GM21360 (cell line): ENCODE measurements at regions not wholly inside any gene's neighbourhood (a gene's known extent, or its start where the extent isn't known, plus 50 kb on each side); places are given as distances from the start of the nearest gene placed in this dataset.
"Not testable (repeated sequence)": the region's sequence is repeated elsewhere in the genome, so short reads cannot be mapped to it uniquely, and the experiment has no call there.

ENCODE experiments used
- ATAC-seq: cut with Tn5 transposase; IDR thresholded peaks from one replicate; pipeline ENCODE4 v1.9.1; 2021; ENCODE audit warnings: mild to moderate bottlenecking, moderate library complexity; ENCODE audit not compliant: unreplicated experiment

DNA sequence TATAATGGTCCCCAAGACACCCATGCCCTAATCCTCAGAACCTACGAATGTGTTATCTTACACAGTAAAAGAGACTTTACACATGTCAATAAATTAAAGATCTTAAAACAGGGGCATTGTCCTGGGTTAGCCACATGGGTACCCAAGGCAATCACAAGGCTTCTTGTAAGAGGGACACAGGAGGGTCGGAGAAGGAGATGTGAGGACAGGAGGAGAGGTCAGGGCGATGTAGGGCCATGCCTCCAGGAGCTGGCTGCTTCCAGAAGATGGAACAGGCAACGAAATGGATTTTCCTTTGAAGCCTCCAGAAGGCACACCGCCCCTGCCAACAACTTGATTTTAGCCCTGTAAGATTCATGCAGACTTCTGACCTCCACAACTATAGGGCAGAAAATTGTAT, 262.7 kb downstream of the MEX3B start:
- no peak for ATAC-seq

DNA sequence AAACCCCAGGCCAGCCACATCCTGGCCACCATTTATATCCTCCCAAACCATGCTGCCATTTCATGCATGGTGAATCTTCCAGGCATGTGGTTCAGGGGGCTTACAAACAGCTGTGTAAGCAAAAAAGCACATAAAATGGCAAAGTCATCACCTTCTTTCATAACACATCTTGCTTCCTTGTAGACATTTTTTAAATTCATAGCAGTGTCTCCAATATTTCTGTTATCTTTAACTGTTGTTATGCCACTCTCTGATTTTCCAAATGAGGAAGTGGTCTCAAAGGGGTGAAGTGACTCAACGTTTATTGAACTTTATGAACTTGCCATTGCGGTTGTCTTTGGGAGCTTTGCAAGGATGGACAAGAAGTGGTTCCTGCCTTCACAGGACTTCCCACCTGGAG, 264.4 kb downstream of the MEX3B start:
- no peak for ATAC-seq

DNA sequence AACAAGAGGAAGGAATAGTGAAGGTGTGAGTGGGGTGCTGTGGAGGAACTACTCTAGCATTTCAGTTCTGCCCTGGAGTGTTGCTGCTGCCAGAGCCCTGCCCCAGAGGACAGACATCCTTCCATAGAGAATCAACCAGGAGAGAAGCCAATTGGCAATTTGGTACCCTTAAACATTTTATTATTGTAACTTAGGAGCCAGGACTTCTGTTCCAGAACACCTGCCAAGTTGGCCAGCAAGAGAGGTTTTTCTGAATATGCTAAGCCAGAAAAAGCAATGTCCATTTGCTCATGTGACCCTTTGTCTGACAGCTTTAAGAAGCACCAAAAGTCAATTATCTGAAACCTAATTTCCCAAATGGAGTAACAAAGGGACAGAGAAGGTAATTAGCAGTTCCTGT, 264.9 kb downstream of the MEX3B start:
- no peak for ATAC-seq

DNA sequence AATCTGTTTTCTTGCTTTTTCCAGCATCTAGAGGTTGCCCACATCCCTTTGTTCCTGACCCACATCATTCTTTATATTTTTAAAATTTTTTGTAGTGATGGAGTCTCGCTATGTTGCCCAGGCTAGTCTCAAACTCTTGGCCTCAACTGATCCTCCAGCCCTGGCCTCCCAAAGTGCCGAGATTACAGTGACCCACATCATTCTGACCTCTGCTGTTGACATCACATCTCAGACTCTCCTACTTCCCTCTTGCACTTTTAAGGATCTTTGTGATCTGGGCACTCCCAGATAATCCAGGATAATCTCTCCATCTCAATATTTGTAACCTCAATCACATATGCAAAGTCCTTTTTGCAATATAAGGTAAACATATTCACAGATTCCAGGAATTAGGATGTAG, 266.6 kb downstream of the MEX3B start:
- no peak for ATAC-seq

DNA sequence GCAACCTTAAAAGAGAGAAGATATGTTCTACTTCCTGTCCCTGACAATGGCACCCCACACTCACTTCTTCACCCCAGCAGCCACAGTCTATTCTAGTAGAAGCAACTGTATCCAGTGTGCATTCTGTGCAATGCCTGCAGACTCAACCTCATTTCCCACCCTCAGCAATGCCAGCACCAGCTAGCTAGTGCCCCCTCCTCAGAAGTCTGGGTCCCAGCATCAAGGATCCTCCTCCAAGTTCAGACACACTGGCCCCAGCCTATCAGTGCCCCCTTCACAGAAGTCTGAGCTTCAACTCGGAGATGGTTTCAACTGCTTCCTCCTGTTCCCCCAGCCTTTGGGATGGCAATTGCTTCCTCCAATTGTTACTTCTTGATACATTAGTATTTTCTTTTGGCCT, 268.3 kb downstream of the MEX3B start:
- ATAC-seq: no peak

DNA sequence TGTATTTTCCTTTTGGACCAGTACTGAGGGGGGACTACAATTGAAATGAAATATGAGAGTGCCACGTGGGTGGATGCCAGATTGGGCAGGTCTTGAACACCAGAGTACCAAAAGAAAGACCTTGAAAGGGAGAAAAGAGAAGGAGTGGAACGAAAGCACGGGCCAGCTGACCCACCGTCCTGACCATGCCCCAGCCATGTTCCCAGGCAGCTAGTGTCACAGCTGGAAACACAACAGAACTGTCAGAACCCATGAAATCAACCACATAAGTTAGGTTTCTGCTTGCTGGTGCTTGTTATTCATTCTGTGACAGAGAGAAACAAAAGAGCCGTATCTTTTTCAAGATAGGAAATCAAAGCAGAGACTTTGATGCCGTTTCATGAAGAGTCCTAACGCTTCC, 268.8 kb downstream of the MEX3B start:
- no peak for ATAC-seq

DNA sequence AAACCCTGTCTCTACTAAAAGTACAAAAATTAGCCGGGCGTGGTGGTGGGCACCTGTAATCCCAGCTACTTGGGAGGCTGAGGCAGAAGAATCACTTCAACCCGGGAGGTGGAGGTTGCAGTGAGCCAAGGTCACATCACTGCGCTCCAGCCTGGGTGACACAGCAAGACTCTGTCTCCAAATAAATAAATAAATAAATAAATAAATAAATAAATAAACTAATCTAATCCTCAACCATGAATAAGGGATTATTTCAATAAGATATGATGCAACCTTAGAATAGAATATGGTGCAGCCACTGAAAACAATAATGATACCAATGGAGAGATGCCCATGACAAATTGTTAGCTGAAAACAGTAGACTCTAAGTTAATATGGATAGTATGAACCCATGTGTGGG, 270.0 kb downstream of the MEX3B start:
- not testable (repeated sequence) for ATAC-seq

DNA sequence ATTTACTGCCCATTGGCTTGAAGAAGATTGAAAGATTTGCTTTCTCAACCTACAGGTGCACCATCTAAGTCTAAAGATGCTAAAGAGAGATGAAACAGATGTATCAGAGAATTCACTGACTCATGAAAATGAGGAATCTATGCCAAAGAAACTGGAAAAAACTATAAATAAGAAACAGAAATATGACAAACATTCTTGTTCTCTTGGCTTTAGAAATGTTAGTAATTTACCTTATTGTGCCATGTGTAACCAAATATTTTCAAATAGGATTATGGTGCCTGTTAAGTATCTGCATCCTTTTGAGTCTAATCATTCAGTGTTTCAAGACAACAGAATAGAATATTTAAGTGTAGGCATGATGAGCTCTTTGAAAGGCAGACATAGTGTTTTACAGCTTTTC, 271.5 kb downstream of the MEX3B start:
- no peak for ATAC-seq

DNA sequence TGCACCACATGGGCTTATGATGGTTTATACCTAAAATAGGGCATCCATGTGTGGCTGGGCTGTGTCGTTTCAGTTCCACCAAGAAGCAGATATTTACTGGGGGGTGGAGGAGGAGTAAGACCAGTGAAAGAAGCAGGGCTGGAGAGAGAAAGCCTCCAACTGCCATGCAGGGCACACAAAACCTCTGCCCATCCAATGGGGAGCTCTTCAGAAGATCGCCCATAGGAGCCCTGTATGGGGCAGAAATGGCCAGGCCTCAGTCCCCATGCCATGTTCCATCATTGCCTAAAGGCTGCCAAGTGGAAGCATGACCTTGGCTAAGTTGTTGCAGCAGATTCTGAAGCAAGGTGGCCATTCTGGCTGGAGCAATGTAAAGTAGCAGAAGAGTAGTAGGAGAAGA, 277.0 kb downstream of the MEX3B start:
- ATAC-seq: no peak

DNA sequence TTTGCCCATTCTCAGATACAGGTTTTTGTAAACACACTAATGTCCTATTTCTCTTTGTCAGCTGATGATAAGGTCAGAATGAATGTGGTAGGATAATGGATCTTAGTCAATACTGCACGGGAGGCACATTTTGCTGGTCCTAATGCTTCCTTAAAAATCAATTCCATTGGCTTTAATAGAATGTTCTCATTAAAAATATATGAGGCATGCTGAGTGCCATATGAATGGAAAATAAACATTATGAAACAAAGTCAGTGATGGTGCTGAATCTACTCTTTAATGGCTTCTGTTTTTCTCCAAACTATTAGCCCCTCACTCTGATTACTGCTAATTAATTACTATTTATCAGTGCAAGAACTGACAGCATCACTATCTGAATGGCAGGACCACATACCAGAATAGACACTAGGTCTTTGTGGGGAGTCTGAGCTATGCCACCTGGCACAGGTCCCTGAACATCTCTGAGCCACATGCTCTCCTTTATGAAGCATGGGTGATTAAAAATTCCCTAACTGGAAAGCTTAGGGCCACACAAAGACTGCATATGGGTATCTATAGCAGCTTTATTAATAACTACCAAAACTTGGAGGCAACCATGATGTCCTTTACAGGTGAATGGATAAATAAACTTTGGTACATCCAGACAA, 278.9 kb downstream of the MEX3B start:
- no peak for ATAC-seq

DNA sequence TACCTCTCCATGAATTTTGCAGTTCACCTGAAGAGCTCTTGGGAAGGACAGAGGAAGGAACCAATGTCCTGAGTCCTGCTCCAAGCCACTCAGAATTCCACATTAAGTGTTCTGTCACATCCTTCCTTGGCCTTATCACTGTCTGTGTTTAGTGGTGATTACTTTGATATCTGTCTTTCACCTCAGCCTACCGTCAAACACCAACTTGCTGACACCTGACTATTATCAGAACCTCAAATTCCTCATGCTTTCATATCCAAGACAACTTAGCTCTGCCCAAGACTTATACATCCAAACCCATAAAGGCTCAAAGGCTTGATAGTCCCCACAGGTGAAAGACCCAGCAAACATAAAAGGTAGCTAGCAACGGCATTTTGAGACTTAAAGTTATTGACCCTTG, 280.0 kb downstream of the MEX3B start:
- ATAC-seq: no peak

DNA sequence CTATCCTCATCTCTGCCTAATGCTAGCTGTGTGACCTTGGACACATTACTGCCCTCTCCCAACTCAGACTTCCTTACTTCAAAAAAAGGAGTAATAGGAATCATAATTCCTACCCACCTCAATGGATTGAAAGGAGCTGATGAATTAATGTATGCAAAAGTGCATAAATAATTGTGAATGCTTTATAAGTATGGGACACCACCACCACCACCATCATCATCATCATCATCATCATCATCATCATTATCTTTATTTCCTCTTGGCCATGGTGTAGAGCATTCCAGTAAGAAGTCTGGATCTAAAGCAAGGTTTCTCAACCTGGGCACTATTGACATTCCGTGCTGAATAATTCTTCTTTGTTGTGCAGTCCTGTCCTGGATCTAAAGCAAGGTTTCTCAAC, 282.5 kb downstream of the MEX3B start:
- ATAC-seq: no peak

DNA sequence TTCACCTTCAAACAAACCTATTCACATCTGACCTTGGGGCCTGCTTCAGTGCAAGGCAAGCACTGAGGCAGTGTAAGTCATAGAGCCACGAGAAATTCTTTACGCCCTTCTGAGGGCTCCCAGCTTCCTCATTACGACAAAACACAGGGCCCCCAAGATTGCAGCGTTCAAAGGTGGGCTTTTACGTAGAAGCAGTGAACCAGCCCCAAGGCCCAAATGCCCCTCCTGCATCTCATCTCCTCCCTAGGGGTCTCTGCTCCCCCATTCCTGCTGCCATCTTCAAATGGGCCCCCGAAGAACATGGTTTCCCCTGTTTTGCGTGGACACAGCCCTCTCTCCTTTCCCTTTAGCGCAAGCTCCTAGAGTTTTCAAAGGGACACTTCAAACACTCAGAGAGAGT, 285.1 kb downstream of the MEX3B start:
- ATAC-seq: no peak

DNA sequence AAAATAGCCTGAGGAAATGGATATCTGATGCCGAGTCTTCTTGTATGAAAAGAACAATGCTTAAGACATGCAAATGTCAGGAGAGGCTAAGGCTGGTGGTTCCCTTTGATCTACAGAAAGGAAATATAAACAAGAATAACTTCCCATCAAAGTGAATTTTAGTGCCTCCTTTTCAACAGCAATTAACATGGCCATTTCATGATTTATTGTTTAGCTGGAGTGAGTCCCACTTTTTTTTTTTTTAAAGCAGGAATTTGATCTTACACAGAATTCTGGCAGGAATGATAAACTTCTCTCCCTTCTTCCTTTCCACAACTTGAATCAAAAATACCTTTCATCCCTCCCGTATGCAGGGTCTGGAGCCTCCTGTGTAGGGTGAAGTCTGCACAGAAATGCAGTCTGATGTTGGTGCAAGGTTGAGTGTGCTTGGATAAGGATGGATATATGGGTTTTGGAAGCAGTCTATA, 287.0 kb downstream of the MEX3B start:
- no peak for ATAC-seq

DNA sequence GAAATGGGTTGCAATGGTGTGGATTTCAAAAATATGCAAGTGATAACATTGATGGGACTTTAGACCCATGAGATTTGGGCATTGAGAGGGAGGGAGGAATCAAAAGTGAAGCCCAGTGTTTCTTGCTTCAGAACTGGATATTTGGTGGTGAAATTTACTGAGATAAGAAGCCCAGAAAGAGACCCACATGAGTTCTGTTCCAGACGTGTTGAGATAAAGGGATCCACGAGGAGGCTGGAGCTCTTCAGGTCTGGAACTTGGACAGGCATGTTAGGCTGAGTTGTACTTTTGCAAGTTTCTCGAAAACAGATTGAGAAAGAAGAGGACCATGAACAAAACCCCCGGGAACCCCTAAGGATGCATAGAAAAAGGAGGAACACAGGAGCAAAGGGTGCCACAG, 290.2 kb downstream of the MEX3B start:
- ATAC-seq: no peak

DNA sequence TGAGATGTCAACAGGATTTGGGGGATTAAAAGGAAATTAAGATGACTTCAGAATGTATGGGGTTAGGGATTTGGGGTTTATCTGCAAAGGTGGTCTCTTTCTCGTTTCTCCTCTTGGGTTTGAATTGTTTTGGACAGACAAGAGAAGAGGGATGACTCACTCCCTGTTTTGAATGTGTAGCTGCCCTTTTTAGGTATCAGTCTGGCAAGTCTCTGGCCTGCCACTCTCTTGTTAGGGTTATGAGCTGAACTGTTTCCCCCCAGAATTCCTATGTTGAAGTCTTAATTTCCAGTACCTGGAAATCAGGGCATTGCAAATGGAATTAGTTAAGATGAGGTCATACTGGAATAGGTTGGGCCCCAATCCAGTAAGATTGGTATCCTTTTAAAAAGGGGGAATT, 291.7 kb downstream of the MEX3B start:
- no peak for ATAC-seq

DNA sequence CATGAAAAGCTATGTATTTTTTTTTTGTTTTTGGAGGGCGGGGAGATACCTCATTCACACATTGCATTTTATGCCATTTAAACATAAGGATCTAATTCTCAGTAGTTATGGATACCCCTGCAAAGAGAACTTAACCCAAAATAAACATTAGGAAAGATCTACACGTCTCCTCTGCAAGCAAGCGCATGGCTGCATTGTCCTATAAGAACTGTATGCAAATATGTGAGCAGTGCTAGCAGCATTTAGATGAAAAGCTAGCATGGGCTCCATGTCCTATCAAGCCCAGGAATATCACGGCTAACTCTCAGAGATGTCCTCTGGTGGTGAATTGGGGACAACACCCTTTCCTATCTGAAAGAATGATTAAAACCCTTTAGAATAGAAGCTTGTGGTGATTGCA, 292.8 kb downstream of the MEX3B start:
- ATAC-seq: no peak

DNA sequence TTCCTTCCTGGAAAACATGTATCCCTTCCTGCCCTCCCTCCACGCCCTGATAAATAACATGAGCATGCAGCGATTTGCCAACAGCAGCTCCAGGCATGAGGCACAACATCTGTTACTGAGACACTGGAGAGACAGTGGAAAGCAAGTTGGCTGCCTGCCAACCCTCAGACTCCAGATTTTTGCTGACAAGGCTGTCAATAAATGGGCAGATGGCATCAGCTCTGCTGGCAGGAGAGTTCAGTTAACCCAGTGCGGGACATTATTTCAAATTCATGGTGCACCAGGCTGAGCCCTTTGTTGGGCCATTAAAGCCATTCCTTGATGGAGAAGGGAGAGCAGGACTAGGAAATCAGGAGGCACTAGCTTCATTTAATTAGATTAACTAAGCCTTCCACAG, 293.3 kb downstream of the MEX3B start:
- no peak for ATAC-seq

DNA sequence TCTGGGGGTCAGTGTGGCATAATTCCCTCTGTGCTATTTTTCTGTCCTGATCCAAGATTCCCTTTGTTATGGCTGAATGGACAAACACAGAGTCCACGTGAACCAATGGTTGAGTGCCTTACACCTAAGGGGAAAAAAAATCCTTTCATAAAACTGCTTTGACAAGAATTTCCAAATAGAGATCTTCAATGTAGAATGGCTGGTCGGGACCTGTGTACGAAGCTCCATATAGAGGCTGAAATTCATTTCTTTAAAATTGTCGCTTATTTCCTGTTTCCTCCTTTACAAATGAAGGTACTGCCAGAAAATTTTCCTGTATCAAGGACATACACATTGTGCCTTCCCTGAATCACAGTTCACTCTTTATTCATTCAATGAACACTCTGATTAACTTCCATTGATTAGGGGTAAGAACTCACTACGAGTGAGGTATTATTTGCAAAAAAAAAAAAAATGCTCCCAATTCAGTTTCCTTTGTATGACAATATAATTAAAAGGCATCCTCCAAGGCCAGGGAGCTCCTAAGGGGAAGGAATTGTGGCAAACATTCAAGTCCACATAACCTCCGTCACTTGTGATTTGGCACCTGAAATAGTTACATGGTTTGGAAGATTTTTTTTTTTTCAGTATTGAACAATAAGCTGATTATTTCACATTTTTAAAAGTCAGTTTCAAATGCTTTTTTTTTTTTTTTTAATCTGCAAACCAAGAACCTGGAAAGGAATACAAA, 293.8 kb downstream of the MEX3B start:
- ATAC-seq: no peak

DNA sequence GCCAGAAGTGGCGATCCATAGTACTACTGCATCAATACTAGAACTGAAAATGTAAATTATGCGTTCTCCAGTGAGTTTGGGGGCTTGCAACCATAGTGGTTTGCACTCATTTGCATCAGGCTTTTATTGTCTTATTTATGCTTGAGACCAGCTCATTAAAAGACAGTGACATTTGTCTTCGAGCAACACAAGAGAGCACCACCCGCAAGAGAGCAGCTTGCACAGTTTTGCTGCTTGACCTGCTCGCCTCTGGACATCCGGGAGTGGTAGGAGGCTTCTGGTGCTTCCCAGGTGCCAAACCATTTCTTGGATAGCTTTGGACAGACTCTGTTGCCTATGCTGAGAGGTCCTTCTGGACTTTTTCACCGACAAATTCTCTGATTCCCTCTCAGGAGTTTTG, 294.6 kb downstream of the MEX3B start:
- ATAC-seq: no peak

DNA sequence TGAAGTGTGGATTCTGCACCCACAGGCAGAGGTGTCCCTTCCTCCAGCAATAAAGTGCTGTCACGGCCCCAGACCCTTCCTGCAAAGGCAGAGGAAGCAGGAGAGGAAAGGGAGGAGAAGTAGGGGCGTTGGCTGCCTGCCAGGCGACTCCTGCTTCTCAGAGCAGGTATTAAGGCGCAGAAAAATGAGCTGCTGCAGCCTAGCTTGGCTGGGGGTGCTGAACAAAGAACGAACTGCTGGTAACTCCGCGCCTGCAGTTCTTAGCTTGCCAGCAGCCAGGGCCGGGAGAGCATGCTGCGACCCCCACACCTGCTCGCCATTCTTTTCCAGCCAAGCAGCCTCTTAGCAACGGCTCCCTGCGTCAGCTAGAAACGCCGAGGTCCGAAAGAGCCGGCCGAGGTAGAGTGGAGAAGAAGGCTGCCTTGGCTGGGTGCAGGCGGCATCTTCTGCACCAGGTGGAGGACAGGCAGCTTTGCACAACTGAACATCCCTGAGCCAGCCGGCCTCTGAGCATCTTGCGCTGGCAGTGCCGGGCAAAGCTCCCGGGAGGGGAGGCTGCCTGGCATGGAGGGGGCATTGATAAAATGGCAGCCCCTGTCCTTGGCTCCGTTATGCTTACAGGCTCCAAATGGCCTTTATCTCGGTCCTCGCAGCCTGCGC, 296.0 kb downstream of the MEX3B start:
- ATAC-seq: no peak

DNA sequence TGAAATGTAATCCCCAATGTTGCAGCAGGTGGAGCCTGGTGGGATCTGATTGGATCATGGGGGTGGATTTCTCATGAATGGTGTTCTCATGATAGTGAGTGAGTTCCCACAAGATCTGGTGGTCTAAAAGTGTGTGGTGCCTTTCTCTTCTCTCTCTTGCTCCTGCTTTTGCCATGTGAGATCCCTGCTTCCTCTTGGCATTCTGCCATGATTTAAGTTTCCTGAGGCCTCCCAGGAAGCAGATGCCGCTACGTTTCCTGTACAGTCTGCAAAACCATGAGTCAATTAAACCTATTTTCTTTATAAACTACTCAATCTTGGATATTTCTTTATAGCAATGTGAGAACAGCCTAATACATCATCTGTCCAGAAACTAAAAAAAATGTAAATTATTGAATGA, 298.3 kb downstream of the MEX3B start:
- no peak for ATAC-seq
